ENCODE measurements at regions not wholly inside any gene's neighbourhood (a gene's known extent, or its start where the extent isn't known, plus 50 kb on each side); places are given as distances from the start of the nearest gene placed in this dataset.
A peak's percentile ranks its signal among the peaks of the same experiment; 100 is the strongest.

- Histone ChIP-seq H3K9me2 (replicated peaks; ENCODE audit: insufficient read depth) (no peaks in the 10 kb centered on the region), H3K79me2 (no peaks in the 10 kb centered on the region), H4K20me1 (ENCODE audit: insufficient read depth, poor library complexity, severe bottlenecking) (no peaks in the 10 kb centered on the region), H3K4me1 (ENCODE audit: insufficient read depth) (peaks cover 11% of the 10 kb centered on the region), H3K27ac (peak overlapping the region; percentile 89), H3K36me3 (replicated peaks; ENCODE audit: insufficient read depth, low read depth) (no peaks in the 10 kb centered on the region), H3K9me3 (ENCODE audit: low read depth) (no peaks in the 10 kb centered on the region), H2AFZ (no peak overlapping the region), H3K27me3 (no peaks in the 10 kb centered on the region), H3K4me2 (no peak overlapping the region), H3K4me3 (no peak overlapping the region)
- no peak for TF ChIP-seq EZH2phosphoT487 (IDR thresholded peaks at IDR 0.05; ENCODE audit: low read depth, severe bottlenecking, unreplicated experiment)
- no peak for TF ChIP-seq CTCF (IDR thresholded peaks at IDR 0.05; ENCODE audit: poor library complexity)
- TF ChIP-seq EZH2 (IDR thresholded peaks at IDR 0.05; ENCODE audit: borderline replicate concordance): no peak
- whole genome bisulfite sequencing (ENCODE audit: low lambda C conversion rate, missing lambda C conversion rate): 57% methylated on average over 8 of the region's 8 CpGs
- DNase-seq (ENCODE audit: low spot score): no peak
Measured at GRCh38 chr5:173744551-173744950, 128.1 kb upstream of the BOD1 start.

GRCh38 chr5:173745123-173745522, 128.7 kb upstream of the BOD1 start:
- H3K4me2 ChIP-seq: no peak overlapping the region
- no peak overlapping the region for H2AFZ ChIP-seq

GRCh38 chr5:173745557-173745956, 129.1 kb upstream of the BOD1 start:
- Histone ChIP-seq H3K4me2 (no peak overlapping the region), H2AFZ (no peak overlapping the region)

More at GRCh38 chr5:173745123-173745522, 128.7 kb upstream of the BOD1 start:
- no peak for DNase-seq (ENCODE audit: low spot score)
- H4K20me1 ChIP-seq (ENCODE audit: insufficient read depth, poor library complexity, severe bottlenecking): no peaks in the 10 kb centered on the region
- 80% methylated on average over 4 of the region's 4 CpGs for WGBS (ENCODE audit: low lambda C conversion rate, missing lambda C conversion rate)
- peaks cover 11% of the 10 kb centered on the region for H3K4me1 ChIP-seq (ENCODE audit: insufficient read depth)
- no peak overlapping the region for H3K4me3 ChIP-seq
- H3K27ac ChIP-seq: no peak overlapping the region
- H3K9me3 ChIP-seq (ENCODE audit: low read depth): no peaks in the 10 kb centered on the region
- H3K79me2 ChIP-seq: no peaks in the 10 kb centered on the region
- no peak for TF ChIP-seq EZH2phosphoT487 (IDR thresholded peaks at IDR 0.05; ENCODE audit: low read depth, severe bottlenecking, unreplicated experiment)
- TF ChIP-seq EZH2 (IDR thresholded peaks at IDR 0.05; ENCODE audit: borderline replicate concordance): no peak
- TF ChIP-seq CTCF (IDR thresholded peaks at IDR 0.05; ENCODE audit: poor library complexity): no peak
- H3K27me3 ChIP-seq: no peaks in the 10 kb centered on the region
- H3K36me3 ChIP-seq (replicated peaks; ENCODE audit: insufficient read depth, low read depth): no peaks in the 10 kb centered on the region
- no peaks in the 10 kb centered on the region for H3K9me2 ChIP-seq (replicated peaks; ENCODE audit: insufficient read depth)

More at GRCh38 chr5:173745557-173745956, 129.1 kb upstream of the BOD1 start:
- no peak for TF ChIP-seq EZH2phosphoT487 (IDR thresholded peaks at IDR 0.05; ENCODE audit: low read depth, severe bottlenecking, unreplicated experiment)
- no peak for TF ChIP-seq EZH2 (IDR thresholded peaks at IDR 0.05; ENCODE audit: borderline replicate concordance)
- TF ChIP-seq CTCF (IDR thresholded peaks at IDR 0.05; ENCODE audit: poor library complexity): no peak
- no peaks in the 10 kb centered on the region for H3K36me3 ChIP-seq (replicated peaks; ENCODE audit: insufficient read depth, low read depth)
- no peak overlapping the region for H3K4me3 ChIP-seq
- no peak overlapping the region for H3K27ac ChIP-seq
- WGBS (ENCODE audit: low lambda C conversion rate, missing lambda C conversion rate): 72% methylated on average over 7 of the region's 7 CpGs
- no peaks in the 10 kb centered on the region for H4K20me1 ChIP-seq (ENCODE audit: insufficient read depth, poor library complexity, severe bottlenecking)
- H3K9me2 ChIP-seq (replicated peaks; ENCODE audit: insufficient read depth): no peaks in the 10 kb centered on the region
- H3K79me2 ChIP-seq: no peaks in the 10 kb centered on the region
- no peaks in the 10 kb centered on the region for H3K9me3 ChIP-seq (ENCODE audit: low read depth)
- DNase-seq (ENCODE audit: low spot score): no peak
- H3K27me3 ChIP-seq: no peaks in the 10 kb centered on the region
- H3K4me1 ChIP-seq (ENCODE audit: insufficient read depth): peaks cover 11% of the 10 kb centered on the region

All from hepatocyte (in vitro differentiated cells).